Stomach (tissue), 8 donors: ENCODE measurements at regions not wholly inside any gene's neighbourhood (a gene's known extent, or its start where the extent isn't known, plus 50 kb on each side); places are given as distances from the start of the nearest gene placed in this dataset.

Experiments used
- DNase-seq, 2 donors: peaks; one replicate each; pipeline versions ENCODE4 v3.0.0 to v3.0.0-alpha.2; 2013 to 2019
- H3K27ac ChIP-seq, 5 donors: fragments of 200-600 bp in 4 of 5; sonication (generic) in 4 of 5; one replicate each; pipeline ENCODE4 v1.5.1; 2013 to 2019; ENCODE audit warnings: mild to moderate bottlenecking in 1 of 5, moderate library complexity in 1 of 5
- H3K27me3 ChIP-seq, 3 donors: fragments of 200-600 bp; sonication (generic); one replicate each; pipeline ENCODE4 v1.5.1; 2017 to 2019; ENCODE audit warnings: mixed run types in 1 of 3
- H3K36me3 ChIP-seq, 4 donors: fragments of 200-600 bp; sonication (generic); 1 replicate in 3 of 4; 2 replicates in 1 of 4; pipeline ENCODE4 v1.5.1; 2016 to 2019
- H3K4me1 ChIP-seq, 4 donors: fragments of 200-600 bp; sonication (generic); one replicate each; pipeline ENCODE4 v1.5.1; 2016 to 2019
- H3K4me3 ChIP-seq, 4 donors: fragments of 200-600 bp; sonication (generic) in 3 of 4; one replicate each; pipeline ENCODE4 v1.5.1; 2016 to 2019; ENCODE audit warnings: mild to moderate bottlenecking in 1 of 4
- H3K9me3 ChIP-seq, 4 donors: fragments of 200-600 bp; sonication (generic); one replicate each; pipeline ENCODE4 v1.5.1; 2016 to 2019
- EP300 ChIP-seq: sonication (generic); formaldehyde crosslinking; IDR thresholded peaks from one replicate; pipeline ENCODE4 v1.6.1; 2017; ENCODE audit warnings: antibody characterized with exemption
- POLR2A ChIP-seq, 4 donors: fragments of 450-650 bp; IDR thresholded peaks; one replicate each; pipeline ENCODE4 v1.6.1; 2016; ENCODE audit warnings: antibody characterized with exemption in 4 of 4, control low read depth in 2 of 4, mild to moderate bottlenecking in 1 of 4, moderate library complexity in 1 of 4
- POLR2AphosphoS5 ChIP-seq, 3 donors: sonication (generic); formaldehyde crosslinking; IDR thresholded peaks; one replicate each; pipeline ENCODE4 v1.6.1; 2016; ENCODE audit warnings: antibody characterized with exemption in 3 of 3
- WGBS, 5 donors: extraction: QIAGEN DNeasy Blood & Tissue Kit in 3 of 5; methylation state at CpG; one replicate each; pipeline versions ENCODE4 v1.1.5 to v1.1.7; 2013 to 2018; 5-methylcytosine and 5-hydroxymethylcytosine counted together
- intact Hi-C: fragments of 100-400 bp; cut with DNase I; formaldehyde crosslinking; loops from one replicate; pipeline ENCODE4 v1.15.1; 2023; ENCODE audit warnings: low total_unique reads
- TF ChIP-seq, protein P1 (sequence below), 7 experiments: fragments of 450-650 bp in 4 of 7; fragments of 200-600 bp in 3 of 7; sonication (generic) in 3 of 7; IDR thresholded peaks; one replicate each; pipeline ENCODE4 v1.5.1; 2016 to 2019; ENCODE audit warnings: antibody characterized with exemption in 7 of 7, control low read depth in 2 of 7, mild to moderate bottlenecking in 1 of 7
- donor health status: healthy with polysubstance abuse.
- donor health status: Bipolar disorder and iron deficiency.
- donor health status: healthy.

DNA sequence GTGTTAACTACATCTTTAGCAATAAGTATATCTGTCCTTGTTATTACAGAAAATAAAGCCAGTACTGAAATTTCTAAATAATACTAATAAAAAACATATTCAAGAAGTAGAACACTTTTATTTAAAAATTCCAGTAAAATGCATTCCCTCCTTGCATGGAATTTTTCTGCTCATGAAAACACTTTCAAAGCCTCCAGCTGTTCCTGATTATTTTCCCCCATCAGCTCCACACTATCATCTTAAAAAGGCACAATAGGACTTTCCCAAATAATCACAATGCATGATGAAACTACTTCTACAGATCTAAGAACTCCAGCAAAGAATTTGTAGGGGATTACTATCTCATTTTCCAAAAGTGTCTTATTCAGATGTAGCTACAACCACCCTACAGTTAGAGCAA, 162.6 kb upstream of the USP25 start:
- Histone ChIP-seq H3K27ac (no peak overlapping the region), H3K9me3 (no peaks in the 10 kb centered on the region), H3K4me3 (no peak overlapping the region), H3K36me3 (no peaks in the 10 kb centered on the region), H3K4me1 (peaks cover 0 to 4% (median 0%) of the 10 kb centered on the region in 4 donors), H3K27me3 (no peaks in the 10 kb centered on the region)
- intact Hi-C loops = no loop called here
- DNase-seq = no peak
- TF ChIP-seq, protein P1, sequence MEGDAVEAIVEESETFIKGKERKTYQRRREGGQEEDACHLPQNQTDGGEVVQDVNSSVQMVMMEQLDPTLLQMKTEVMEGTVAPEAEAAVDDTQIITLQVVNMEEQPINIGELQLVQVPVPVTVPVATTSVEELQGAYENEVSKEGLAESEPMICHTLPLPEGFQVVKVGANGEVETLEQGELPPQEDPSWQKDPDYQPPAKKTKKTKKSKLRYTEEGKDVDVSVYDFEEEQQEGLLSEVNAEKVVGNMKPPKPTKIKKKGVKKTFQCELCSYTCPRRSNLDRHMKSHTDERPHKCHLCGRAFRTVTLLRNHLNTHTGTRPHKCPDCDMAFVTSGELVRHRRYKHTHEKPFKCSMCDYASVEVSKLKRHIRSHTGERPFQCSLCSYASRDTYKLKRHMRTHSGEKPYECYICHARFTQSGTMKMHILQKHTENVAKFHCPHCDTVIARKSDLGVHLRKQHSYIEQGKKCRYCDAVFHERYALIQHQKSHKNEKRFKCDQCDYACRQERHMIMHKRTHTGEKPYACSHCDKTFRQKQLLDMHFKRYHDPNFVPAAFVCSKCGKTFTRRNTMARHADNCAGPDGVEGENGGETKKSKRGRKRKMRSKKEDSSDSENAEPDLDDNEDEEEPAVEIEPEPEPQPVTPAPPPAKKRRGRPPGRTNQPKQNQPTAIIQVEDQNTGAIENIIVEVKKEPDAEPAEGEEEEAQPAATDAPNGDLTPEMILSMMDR (IDR thresholded peaks at IDR 0.05) = no peak
- TF ChIP-seq EP300 (no peak), POLR2AphosphoS5 (IDR thresholded peaks at IDR 0.05) (no peak)

DNA sequence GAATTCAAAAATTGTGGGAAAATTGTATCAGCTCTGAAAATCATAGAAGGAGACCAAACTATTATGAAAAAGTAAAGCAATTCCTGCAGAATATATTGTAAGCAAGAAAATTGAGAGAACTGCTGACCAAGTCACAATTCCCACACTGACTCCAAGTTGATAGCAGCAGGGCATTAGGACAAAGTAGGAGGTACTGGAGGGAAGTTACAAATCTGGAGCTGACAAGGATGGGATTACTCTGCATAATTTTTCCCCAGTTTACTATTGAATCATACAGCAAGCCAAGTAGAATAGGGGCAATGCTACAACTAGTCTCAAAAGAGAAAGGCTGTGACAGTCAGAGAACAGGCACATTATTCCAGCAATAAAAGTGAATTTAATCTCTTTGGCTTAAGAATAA, 161.3 kb upstream of the USP25 start:
- H3K9me3 ChIP-seq = no peaks in the 10 kb centered on the region
- peaks cover 0 to 4% (median 0%) of the 10 kb centered on the region in 4 donors for H3K4me1 ChIP-seq
- peak in 1 of 2 donors; percentile 23 for DNase-seq
- H3K4me3 ChIP-seq = no peak overlapping the region
- H3K36me3 ChIP-seq = no peaks in the 10 kb centered on the region
- H3K27me3 ChIP-seq = no peaks in the 10 kb centered on the region
- no peak overlapping the region for H3K27ac ChIP-seq
- intact Hi-C loops = no loop called here
- TF ChIP-seq EP300 (no peak), POLR2AphosphoS5 (IDR thresholded peaks at IDR 0.05) (no peak), POLR2A (IDR thresholded peaks at IDR 0.05) (no peak)
- TF ChIP-seq, protein P1 (IDR thresholded peaks at IDR 0.05) = no peak

DNA sequence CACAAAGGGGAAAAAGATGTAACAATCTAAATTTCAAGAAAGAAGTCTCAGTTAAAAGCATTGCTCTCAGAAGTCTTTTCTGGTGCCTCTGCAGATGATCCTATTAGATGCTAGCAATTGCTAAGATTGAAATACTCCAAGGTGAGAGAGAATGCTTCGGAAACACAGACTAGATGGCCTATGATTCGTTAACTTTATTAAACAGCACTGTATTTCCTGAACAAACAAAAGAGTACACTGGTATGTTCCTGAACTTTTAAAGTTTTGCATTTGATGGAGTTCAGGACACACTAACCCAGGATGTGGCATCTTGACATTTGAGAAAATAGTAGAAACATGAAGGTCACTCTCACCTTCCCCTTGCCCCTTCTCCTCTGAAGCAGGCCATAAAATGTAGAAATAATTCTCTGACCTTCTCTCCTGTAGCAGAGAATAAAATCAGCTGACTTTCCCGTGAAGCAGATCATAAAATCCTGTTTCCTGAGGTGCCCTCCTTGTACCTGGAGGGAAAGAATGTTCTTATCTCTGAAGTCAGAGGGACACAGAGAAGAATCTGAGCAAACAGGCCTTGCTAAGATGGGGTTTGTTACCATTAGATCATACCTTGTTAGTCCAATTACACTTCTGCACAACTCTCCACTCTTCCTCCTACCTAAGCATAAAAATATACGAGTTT, 142.9 kb upstream of the USP25 start:
- H3K4me3 ChIP-seq = no peak overlapping the region
- TF ChIP-seq, protein P1 (IDR thresholded peaks at IDR 0.05) = no peak
- TF ChIP-seq EP300 = no peak
- TF ChIP-seq POLR2AphosphoS5 (IDR thresholded peaks at IDR 0.05) = no peak
- no peak for TF ChIP-seq POLR2A (IDR thresholded peaks at IDR 0.05)
- intact Hi-C loops = no loop called here
- no peak overlapping the region for H3K27ac ChIP-seq
- no peak for DNase-seq
- no peaks in the 10 kb centered on the region for H3K27me3 ChIP-seq
- 49 to 69% (median 62%) methylated on average over 4 of the region's 4 CpGs for WGBS, 5 donors
- no peaks in the 10 kb centered on the region for H3K9me3 ChIP-seq
- H3K36me3 ChIP-seq = no peaks in the 10 kb centered on the region
- H3K4me1 ChIP-seq = no peaks in the 10 kb centered on the region

DNA sequence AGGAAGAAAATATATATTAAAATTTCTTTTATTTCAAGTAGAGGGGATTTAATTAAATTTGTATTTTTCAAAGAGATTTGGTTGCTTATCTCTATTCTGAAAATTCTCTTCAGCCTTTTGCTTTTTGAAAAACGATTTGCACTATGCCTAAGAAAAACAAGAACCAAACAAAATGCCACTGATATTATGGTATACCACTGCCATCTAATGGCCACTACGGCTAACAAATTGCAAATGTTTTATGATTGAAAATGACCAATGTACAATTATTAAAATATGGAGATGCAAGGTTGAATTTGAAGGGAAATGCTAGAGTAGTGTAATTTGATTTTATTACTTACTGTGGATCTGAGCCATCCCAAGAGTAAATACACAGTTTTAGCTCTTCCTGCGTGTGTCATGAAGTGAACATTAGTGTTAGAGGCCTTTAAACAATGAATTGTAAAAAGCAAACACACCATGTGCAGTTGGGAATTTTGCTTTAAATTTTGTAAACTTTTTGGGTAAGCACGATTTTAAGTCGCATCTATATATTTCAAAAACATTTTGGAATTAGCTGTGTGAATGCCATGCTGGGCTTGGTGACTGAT, 137.4 kb upstream of the USP25 start:
- Histone ChIP-seq H3K36me3 (no peaks in the 10 kb centered on the region), H3K27ac (no peak overlapping the region), H3K4me3 (no peak overlapping the region), H3K4me1 (no peaks in the 10 kb centered on the region), H3K27me3 (no peaks in the 10 kb centered on the region), H3K9me3 (no peaks in the 10 kb centered on the region)
- TF ChIP-seq, protein P1 (IDR thresholded peaks at IDR 0.05) = peak in 5 of 7 experiments; percentile 9 to 69 (median 48)
- TF ChIP-seq POLR2AphosphoS5 (IDR thresholded peaks at IDR 0.05) = no peak
- intact Hi-C loops = loop anchor here (10.0 kb wide), 1 partner anchor 1198 kb away; no protein-coding TSS in a partner anchor
- 15 to 23% (median 19%) methylated on average over 5 of the region's 5 CpGs for WGBS, 5 donors
- DNase-seq = peak in 1 of 2 donors; percentile 80
